Endometrium (tissue), 2 donors: ENCODE measurements at regions not wholly inside any gene's neighbourhood (a gene's known extent, or its start where the extent isn't known, plus 50 kb on each side); places are given as distances from the start of the nearest gene placed in this dataset.

Experiments
- FAIRE-seq: peaks from 2 replicates; lab custom pipeline; 2012; peaks lifted over from hg19 to GRCh38; lab: Jason Lieb, UNC
- donor health status: control.
- donor health status: control.

- no peak for FAIRE-seq
These were observed 51.6 kb upstream of the PRDM8 start for GRCh38 chr4:80145739-80146138.

GRCh38 chr4:80144676-80145470, 52.4 kb upstream of the PRDM8 start:
- FAIRE-seq: no peak

- FAIRE-seq: no peak
These were observed 54.0 kb upstream of the PRDM8 start for GRCh38 chr4:80143307-80143679.

GRCh38 chr4:80142394-80143306, 54.7 kb upstream of the PRDM8 start:
- FAIRE-seq: no peak

GRCh38 chr4:80141543-80141942, 55.8 kb upstream of the PRDM8 start:
- FAIRE-seq: peak; percentile 48

GRCh38 chr4:80140194-80140593, 57.1 kb upstream of the PRDM8 start:
- FAIRE-seq: no peak

- FAIRE-seq: no peak
These were observed 57.6 kb upstream of the PRDM8 start for GRCh38 chr4:80139671-80140070.

GRCh38 chr4:80138551-80139538, 58.5 kb upstream of the PRDM8 start:
- no peak for FAIRE-seq

GRCh38 chr4:80137631-80138030, 59.7 kb upstream of the PRDM8 start:
- FAIRE-seq: no peak

- FAIRE-seq: no peak
These were observed 61.0 kb upstream of the PRDM8 start for GRCh38 chr4:80136270-80136669.

GRCh38 chr4:80135702-80136058, 61.6 kb upstream of the PRDM8 start:
- FAIRE-seq: no peak

GRCh38 chr4:80134936-80135701, 62.1 kb upstream of the ANTXR2 start:
- FAIRE-seq: no peak

- FAIRE-seq: no peak
These were observed 60.3 kb upstream of the ANTXR2 start for GRCh38 chr4:80133240-80133783.

GRCh38 chr4:80129785-80130184, 56.8 kb upstream of the ANTXR2 start:
- FAIRE-seq: no peak

GRCh38 chr4:80128941-80129340, 55.9 kb upstream of the ANTXR2 start:
- no peak for FAIRE-seq

- no peak for FAIRE-seq
These were observed 54.9 kb upstream of the ANTXR2 start for GRCh38 chr4:80127870-80128419.

- FAIRE-seq: no peak
These were observed 53.4 kb upstream of the ANTXR2 start for GRCh38 chr4:80126435-80126834.

GRCh38 chr4:80125252-80126177, 52.5 kb upstream of the ANTXR2 start:
- no peak for FAIRE-seq
